ENCODE measurements at regions not wholly inside any gene's neighbourhood (a gene's known extent, or its start where the extent isn't known, plus 50 kb on each side); places are given as distances from the start of the nearest gene placed in this dataset.

DNA sequence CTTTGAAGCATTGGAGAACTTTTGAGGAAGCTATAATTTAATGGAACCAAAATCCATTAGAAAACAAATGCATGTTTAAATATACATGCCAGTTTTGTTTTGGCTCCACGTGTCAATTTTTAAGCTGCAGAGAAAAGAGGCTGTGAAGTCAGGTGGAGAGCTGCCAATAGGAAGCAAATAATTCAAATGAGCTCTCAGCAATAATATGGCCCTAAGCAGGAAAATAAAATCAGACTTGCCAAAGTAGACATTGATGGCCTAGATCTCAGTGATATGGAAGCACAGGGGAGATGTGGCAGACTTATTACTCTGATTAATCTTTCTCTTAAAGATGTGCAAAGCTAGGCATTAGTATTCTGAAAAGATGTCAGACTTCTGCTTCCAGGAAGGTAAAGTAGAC is 769.8 kb upstream of the NDST4 start:
- no peak for DNase-seq

DNA sequence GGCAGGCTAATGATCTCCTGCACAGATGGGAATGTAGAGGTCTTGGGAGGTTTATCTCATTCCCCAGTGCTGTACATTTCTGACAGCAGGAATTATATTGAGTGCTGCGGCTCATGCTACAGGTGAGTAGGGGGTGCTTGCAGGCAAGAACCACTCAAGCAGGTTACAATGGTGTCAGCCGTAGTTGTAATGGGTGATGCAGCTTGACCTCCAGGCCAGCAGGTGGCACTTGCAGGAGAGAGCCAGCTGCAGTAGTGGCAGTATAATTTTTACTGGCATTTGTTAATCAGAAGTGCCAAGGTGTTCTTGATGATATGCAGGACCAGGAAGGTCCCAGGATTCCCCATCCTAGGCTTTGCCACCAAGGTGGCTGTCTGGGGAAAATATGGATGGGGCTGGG is 759.6 kb upstream of the NDST4 start:
- no peak for DNase-seq

DNA sequence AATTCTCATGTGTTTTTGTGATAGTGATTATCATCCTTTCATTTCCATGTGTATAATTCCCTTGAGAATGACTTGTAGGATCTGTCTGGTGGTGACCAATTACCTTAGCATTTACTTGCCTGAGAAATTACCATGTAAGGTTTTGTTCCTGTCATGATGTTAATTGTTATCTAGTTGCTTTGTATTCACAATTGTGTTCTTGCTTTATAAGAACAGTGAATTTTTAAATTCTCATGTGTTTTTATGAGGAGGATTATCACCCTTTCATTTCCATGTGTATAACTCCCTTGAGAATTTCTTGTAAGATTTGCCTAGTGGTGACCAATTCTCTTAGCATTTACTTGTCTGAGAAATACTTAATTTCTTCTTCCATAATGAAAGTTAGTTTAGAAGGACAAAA is 758.2 kb upstream of the NDST4 start:
- no peak for DNase-seq

DNA sequence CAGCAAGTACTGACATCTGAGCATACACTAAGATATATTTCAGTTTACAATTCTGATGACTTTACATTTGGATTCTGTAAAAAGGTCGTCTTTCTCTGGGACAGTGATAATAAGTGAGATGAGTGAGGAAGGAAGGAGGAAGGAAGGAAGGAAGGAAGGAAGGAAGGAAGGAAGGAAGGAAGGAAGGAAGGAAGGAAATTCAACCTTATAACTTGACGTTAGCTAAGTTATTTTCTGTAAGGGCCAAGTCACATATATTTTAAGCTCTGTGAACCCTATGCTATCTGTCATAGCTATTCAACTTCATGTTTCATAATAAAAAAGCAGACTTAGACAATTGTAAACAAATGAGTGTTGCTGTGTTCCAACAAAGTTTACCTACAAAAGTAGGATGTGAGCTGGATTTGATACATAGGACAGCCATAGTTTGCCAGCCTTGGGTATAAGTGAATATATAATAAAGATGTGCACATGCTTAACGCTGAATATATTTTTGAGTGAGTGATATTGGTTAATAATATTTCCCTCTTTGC is 753.0 kb upstream of the NDST4 start:
- no peak for DNase-seq

DNA sequence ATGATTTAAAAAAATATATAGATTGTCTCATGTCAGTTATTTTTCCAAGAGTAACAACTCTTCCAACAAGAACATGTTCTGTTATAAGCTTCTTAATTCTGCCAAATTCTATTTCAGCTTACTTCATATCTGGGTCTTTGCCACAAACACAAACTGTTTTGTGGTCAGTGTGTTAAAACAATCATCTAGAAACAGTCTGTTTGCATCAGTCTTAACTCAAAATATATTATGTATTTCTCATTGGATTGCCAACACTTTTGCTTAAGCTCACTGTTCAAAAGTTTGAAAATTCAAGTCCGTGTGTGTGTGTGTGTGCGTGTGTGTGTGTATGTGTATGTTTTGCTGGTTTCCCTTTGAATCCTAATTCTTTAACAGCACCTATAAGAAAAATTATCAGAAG is 752.3 kb upstream of the NDST4 start:
- DNase-seq, result no peak

DNA sequence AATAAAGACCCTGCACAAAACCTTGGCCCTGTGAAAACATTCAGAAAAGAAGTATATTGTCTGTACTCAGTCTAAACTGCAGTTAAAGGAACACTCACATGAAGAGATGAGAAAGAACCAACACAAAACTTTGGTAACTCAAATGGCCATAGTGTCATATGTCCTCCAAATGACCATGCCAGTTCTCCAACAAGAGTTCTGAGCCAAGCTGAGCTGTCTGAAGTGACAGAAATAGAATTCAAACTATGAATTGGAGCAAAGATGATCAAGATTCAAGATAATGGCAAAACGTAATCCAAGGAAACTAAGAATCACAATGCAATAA is 739.3 kb upstream of the NDST4 start:
- no peak for DNase-seq

DNA sequence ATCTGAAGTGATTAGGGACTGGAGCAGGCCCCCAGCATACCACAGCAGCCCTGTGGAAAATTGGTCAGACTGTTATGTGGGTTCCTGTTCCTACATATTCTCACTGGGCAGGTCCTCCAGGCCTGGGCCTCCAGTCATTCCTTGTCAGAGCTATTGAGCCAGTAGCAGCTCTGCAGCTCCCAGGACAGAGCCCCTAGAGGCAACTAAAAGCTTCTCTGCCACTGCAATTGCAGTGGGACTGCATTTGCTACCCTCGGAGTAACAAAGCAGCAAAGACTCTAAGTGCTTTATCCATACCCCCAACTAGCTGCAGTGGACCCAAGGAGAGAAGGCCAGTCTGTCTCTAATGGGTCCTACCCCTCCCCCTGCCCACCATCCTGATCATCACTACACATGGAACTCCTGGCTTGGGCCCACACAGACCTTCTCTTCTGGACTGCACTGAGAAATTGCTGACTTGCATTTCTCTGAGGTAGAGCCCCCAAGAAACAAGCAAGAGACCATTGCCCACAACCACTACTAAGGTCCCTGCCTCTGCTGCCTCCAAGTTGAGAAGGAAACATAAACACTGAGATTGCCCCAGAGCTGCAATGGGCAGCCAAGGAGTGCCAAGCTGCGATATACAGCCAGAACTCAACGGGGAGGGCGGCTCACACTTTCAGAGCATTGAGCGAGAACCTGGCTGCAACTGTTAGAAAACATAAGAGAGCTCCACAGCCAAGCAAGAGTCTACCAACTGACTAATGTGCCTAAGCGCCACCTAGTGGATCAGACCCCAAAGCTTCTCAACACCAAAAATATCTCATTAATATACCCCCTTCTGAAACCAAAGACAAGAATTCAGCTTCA is 738.7 kb upstream of the NDST4 start:
- DNase-seq, result peak; percentile 37

DNA sequence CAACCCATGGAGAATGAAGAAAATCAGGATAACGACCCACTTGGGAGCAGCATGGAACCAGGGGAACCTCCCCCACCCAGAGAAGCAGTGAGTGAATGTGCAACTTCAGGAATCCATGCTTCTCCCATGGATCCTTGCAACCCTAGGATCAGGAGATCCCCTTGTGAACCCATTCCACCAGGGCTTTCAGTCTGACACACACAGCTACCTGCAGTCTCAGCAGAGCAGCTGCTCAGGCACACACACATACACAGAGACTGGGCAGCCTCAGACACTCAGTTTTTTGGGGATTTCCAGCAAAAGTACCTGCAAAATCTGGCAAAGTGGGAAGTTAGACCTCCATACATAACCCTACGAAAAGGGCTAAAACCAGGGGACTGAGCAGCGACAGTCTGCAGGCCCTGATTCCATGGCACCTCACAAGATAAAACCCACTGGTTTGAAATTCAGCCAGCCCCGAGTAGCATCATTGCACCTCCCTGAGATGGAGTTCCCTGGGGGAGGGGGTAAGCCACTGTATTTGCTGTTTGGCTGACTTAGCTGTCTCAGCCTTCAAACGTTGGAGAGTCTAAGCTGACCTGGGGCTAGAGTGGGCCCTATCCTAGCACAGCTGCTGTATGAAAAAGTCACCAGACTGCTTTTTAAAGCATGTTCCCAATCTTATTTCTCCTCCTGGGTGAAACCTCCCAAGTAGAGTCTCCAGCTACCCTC is 737.5 kb upstream of the NDST4 start:
- DNase-seq, result no peak

DNA sequence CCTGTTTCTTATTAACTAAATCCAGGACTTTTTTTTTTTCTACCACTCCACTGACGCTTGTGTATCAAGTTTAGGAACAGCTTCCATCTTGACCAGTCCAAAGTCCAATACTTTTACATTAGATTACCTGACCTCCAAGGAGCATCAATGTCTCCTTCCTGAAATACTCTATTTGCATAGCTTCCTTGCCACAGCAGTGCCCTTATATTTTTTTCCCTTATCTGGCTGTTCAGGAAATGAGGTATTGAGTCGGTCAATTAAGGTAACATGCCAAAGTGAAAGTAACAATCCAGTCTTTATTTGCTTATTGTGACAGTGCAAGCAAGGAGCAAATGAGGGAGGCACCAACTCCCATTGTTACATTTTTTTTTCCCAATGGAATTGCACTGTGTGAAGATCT is 730.8 kb upstream of the NDST4 start:
- DNase-seq, result no peak

DNA sequence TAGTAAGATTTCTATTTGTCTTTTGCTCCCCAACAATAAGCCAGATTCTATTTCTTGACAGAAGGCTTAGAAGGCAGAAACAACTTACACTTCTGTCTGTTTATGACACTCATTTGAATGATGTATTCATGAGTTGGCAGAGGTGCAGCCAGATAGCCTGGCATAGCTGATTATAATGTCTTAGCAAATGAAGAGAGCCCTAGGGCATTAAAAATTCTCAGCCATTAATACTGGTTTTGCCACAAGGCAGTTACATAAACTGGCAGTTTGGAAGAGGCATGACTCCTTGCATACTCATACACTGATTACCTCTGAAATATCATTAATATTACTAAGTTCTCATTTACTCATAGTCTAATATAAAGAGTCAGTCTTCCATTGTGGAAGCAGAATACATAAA is 728.5 kb upstream of the NDST4 start:
- DNase-seq, result no peak

DNA sequence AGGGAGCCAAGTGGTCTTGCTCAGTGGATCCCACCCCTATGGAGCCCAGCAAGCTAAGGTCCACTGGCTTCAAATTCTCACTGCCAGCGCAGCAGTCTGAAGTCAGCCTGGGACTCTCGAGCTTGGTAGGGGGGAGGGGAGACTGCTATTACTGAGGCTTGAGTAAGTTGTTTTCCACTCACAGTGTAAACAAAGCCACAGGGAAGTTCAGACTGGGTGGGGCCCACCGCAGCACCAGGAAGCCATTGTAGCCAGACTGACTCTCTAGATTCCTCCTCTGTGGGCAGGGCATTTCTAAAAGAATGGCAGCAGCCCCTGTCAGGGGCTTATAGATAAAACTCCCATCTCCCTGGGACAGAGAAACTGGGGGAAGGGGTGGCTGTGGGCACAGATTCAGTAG is 721.0 kb upstream of the NDST4 start:
- no peak for DNase-seq

DNA sequence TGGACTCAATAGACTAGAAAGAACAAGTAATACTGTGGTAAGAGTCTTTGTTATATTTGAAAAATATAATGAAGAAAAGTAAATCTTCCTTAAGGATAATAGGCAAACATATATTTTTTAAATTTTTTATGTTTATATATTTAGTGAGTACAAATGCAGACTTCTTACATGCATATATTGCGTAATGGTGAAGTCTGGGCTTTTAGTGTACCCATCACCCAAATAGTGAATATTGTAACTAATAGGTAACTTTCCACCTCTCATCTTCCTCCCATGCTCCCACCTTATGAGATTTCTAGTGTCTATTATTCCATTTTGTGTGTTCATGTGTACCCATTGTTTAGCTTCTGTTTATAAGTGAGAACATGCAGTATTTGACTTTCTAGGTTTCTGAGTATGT is 711.2 kb upstream of the NDST4 start:
- DNase-seq, result no peak

DNA sequence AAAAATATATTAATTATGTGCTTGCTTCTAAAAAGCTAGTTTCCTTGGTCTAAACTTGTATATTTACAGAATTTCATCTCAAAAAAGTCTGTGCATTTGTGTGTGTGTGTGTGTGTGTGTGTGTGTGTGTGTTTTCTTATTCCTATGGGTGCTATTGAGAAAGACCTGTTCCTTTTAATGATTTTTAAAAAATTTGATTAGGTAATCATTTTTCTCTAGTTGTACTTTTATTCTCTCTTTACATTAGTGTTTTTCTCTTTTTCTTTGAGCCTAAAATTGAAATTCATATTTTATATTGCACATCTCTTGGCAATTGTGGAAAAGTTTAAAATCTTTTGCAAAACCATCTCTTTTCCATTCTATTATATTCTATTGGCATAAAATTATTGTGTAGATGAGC is 690.4 kb upstream of the NDST4 start:
- no peak for DNase-seq

DNA sequence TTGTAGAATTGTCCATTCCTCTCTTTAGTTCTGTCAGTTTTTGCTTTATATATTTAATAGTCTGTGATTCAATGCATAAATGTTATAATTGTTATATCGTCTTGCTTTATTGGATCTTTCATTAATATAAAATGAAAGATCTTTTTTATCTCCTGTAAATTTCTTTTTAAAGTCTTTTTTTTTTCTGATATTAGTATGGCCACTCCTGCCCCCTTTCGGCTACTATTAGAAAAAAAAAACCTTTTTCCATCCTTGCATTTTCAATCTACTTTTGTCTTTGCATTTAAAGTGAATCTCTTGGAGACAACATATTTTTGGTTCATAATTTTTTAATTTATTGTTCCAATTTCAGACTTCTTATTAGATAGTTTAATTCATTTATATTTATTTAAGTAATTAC is 677.4 kb upstream of the NDST4 start:
- DNase-seq, result no peak

DNA sequence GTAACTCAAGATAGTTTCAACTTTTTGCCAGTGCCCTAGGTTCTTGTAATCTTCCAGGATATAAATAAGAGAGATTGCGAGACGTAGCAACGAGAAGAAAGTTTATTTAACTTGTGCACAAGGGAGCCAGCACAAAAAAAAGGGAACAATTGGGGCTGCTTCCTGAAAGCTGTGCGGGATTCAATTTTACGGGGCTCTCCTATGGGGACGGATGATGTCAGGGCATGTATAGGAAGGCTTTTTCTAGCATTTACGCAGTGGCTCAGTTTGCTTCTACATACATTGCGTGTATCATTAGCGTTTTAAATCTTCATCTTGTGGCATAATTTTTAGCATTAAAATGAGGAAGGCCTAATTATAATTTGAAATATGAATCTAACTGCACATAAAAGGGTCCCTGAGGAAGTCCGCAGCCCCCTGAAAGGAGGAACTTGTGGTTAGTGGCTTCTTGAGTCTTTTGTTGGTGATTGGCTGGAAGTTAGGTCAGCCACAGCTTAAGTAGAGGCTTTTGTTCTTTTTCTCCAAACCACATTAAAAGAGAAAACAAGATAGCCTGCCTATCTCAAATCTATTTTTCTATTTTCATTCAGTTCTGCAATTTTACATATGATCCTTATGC is 668.2 kb upstream of the NDST4 start:
- DNase-seq, result no peak

DNA sequence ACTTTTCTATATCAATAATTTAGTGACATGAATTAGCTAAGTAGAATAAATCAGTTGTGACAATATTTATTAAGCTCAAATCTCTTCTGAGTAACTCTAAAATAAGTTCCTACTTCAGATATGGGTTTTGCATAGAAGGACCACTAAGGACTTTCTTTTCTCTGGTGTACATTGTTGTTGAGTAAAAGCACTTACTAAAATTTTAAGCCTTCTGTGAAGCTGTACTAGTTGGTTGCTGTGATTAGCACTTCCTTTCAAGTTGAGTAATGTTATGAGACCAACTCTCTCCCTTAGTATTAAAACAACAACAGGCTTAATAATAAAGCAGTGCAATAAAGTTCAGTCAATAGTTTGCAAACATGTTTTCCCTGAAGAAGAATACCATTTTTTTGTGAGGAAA is 667.4 kb upstream of the NDST4 start:
- DNase-seq, result no peak

DNA sequence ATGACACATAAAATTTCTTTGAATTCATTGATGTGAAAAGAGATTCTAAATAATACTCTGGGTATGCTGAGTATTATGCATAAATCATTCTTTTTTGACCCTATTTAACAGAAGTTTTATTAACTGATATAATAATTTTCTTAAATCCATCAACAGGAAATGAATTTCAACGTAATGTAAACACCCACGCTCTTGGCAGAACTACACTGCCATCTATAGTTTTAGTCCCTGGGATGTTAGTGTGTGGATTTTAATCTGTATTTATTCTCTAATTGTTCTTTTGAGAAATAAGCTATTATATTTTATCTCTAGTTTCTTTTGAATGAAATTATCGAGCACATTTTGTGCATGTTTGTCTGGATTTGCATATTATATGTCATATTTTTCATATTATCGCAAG is 666.8 kb upstream of the NDST4 start:
- no peak for DNase-seq

DNA sequence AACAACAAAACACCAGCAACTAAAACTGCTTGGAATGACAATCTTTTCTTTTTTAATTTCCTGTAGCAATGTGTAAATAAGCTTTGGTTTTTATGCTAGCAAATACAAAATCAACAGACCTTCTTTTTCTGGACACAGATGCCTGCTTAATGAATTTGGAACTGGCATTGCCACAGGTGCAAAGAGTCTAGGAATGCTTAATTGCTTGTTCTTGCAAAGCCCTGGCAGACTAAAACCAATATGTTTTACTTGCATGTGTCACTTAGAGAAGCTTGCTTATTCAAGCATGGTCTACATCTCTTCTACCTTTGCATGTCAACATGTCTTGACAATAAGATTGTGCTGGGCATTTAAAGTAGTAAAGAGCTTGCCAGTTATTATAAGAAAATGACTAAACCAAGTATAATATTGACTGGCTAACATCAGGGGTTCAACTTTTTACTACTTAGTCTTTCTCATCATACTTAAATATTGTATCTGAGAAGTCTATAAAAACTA is 656.7 kb upstream of the NDST4 start:
- no peak for DNase-seq

DNA sequence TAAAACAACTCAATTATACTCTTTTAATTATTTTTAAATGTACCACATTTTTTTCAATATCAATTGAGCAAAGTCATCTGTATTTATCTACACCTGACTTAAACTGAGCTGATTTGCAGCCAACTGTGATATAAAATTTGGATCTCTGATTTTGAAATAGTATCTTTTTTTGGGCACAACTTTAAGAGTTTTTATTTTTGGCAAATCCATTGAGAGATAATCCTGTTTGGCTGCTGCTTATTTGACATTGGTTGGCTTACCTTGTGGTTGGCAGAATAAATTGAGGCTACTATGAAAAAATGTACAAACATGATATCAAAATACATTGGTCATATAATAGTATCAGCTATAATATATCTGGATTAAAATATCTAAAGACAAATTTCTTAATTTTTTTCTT is 656.0 kb upstream of the NDST4 start:
- no peak for DNase-seq

DNA sequence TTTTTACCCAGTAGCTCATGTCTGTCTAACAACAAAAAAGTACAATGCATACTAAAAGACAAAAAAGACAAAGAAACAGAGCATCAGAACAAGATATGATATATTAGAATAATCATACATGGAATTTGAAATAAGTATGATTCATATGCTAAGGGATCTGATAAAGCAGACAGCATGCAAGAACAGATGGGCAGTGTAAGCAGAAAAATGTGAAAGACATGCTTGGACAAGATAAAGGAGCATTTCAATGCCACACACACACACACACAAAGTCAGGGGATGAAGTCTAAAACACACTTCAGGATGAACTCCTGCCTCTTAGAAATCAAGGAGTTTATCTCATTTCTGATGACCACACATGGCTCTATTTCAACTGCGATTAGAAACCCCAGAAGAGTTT is 649.6 kb upstream of the NDST4 start:
- DNase-seq, result no peak

DNA sequence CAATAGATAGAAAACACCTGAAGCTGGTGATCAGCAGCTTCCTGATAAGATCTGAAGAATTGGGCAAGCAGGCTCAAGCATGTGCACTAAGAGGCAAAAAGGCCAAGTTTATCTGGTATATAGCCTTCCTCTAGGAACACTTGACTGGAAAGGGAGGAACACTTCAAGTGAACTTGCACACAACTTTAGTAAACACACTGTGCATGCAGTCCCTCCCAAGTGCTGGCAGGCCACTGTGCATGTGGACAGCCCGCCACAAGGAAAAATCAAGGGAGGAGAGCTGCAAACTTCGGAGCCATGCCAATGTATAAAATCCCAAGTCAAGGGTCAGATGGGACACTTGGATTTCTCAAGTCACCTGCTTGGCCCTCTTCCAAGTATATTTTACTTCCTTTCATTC is 645.8 kb upstream of the NDST4 start:
- DNase-seq, result no peak

DNA sequence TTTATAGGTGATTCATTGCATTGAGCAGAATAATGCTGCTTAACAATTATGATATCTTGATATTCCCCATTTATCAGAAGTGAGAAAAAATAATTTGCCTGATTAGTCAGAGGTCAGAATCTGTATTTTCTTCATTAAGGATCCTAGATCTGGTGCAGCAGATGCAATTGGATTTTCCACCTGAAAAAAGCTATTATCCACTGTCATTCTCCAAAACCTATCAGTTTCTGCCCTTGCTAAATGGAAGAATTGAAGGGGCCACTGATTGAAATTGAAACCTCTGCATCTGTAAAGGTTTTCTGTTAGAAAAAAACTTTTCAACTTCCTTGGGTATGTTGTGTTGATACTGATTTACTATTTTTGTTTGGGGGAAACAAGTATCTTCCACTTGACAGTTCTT is 636.0 kb upstream of the NDST4 start:
- DNase-seq, result no peak

DNA sequence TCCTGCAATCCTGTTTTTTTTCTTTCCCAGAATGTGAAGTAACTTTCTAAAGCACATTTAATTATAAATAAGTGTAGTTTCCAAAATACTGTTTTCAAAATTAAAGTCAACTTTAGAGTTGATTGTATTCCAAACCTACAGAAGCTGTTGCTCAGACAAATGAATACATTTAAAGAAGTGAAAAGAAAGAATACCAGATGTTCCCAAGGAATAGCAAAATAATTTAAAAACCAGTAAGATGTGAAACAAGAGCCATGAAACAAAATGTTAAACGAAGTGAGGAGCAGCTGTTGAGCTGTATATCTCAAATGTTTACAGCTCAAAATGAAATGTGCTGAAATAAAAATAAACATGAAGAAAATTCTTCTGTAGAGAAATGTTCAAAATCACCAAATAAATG is 627.4 kb upstream of the NDST4 start:
- DNase-seq, result no peak

DNA sequence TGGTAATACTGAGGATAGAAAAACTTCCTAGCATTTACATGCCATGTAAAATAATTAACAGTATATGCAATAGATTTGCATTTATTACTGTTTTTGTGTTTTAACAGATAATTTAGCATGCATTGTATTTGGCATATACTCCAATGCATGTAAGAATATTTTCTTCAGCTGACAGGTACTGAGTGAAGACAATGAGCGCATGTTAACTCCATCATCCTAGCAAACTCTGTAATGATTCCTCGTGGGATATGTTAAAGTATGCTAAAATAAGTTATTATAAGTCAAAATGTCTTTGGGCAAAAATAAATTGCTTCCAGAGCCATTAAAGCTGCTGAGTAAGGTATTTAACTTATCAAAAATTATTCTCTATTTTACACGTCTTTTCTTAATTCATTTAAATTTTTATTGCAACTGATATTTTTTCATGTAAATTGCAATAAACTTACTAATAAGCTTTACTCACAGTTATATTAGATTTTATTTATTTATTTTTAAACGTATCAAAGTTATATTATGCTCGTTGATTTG is 616.4 kb upstream of the NDST4 start:
- no peak for DNase-seq

Measured in fibroblast of skin of right biceps (primary cell).